HG03442 (cell line): ENCODE measurements at regions not wholly inside any gene's neighbourhood (a gene's known extent, or its start where the extent isn't known, plus 50 kb on each side); places are given as distances from the start of the nearest gene placed in this dataset.
A peak's percentile ranks its signal among the peaks of the same experiment; 100 is the strongest.

ENCODE experiments used
- ATAC-seq: cut with Tn5 transposase; IDR thresholded peaks from one replicate; pipeline ENCODE4 v1.9.1; 2021; ENCODE audit warnings: mild to moderate bottlenecking, moderate library complexity; ENCODE audit not compliant: unreplicated experiment

- ATAC-seq, result no peak
These were observed 393.5 kb upstream of the NETO1 start for GRCh38 chr18:73261243-73261642.

GRCh38 chr18:73258375-73259087 lies 390.7 kb upstream of the NETO1 start:
- ATAC-seq, result no peak

- no peak for ATAC-seq
These were observed 386.8 kb upstream of the NETO1 start for GRCh38 chr18:73254564-73254963.

- no peak for ATAC-seq
These were observed 381.2 kb upstream of the NETO1 start for GRCh38 chr18:73249030-73249429.

GRCh38 chr18:73246763-73247162 lies 379.0 kb upstream of the NETO1 start:
- ATAC-seq, result no peak

- no peak for ATAC-seq
These were observed 377.6 kb upstream of the NETO1 start for GRCh38 chr18:73245345-73245744.

- ATAC-seq, result no peak
These were observed 376.6 kb upstream of the NETO1 start for GRCh38 chr18:73244401-73244800.

GRCh38 chr18:73240899-73241298 lies 373.1 kb upstream of the NETO1 start:
- ATAC-seq, result no peak

GRCh38 chr18:73235921-73236320 lies 368.1 kb upstream of the NETO1 start:
- no peak for ATAC-seq

- ATAC-seq, result peak; percentile 89
These were observed 367.7 kb upstream of the NETO1 start for GRCh38 chr18:73235491-73235890.

GRCh38 chr18:73232933-73233332 lies 365.1 kb upstream of the NETO1 start:
- ATAC-seq, result peak; percentile 40

- no peak for ATAC-seq
These were observed 352.9 kb upstream of the NETO1 start for GRCh38 chr18:73220663-73221062.

- no peak for ATAC-seq
These were observed 350.5 kb upstream of the NETO1 start for GRCh38 chr18:73218293-73218692.

GRCh38 chr18:73214970-73215369 lies 347.2 kb upstream of the NETO1 start:
- ATAC-seq, result no peak

- no peak for ATAC-seq
These were observed 344.7 kb upstream of the NETO1 start for GRCh38 chr18:73212442-73212841.

GRCh38 chr18:73201940-73202339 lies 334.2 kb upstream of the NETO1 start:
- ATAC-seq, result no peak

- no peak for ATAC-seq
These were observed 331.4 kb upstream of the NETO1 start for GRCh38 chr18:73199151-73199550.

GRCh38 chr18:73189718-73190117 lies 321.9 kb upstream of the NETO1 start:
- no peak for ATAC-seq

GRCh38 chr18:73168236-73168635 lies 300.4 kb upstream of the NETO1 start:
- ATAC-seq, result no peak

GRCh38 chr18:73164430-73164829 lies 296.6 kb upstream of the NETO1 start:
- no peak for ATAC-seq

- no peak for ATAC-seq
These were observed 295.4 kb upstream of the NETO1 start for GRCh38 chr18:73163236-73163635.

- no peak for ATAC-seq
These were observed 288.3 kb upstream of the NETO1 start for GRCh38 chr18:73156117-73156516.

GRCh38 chr18:73153271-73153670 lies 285.5 kb upstream of the NETO1 start:
- ATAC-seq, result no peak
